ENCODE measurements at regions not wholly inside any gene's neighbourhood (a gene's known extent, or its start where the extent isn't known, plus 50 kb on each side); places are given as distances from the start of the nearest gene placed in this dataset.
"Not testable (repeated sequence)": the region's sequence is repeated elsewhere in the genome, so short reads cannot be mapped to it uniquely, and the experiment has no call there.

DNA sequence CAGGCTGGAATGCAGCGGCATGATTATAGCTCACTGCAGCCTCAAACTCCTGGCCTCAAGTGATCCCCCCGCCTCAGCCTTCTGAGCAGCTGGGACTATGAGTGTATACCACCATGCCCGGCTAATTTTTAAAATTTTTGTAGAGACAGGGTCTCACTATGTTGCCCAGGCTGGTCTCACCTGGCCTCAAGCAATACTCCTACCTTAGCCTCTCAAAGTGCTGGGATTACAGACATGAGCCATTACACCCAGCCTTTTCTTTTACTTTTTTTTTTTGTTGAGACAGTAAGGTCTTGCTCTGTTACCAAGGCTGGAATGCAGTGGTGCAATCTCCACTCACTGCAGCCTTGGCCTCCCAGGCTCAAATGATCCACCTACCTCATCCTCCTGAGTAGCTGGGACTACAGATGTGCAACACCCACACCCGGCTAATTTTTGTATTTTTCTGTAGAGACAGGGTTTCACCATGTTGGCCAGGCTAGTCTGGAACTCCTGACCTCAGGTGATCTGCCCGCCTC is 155.5 kb downstream of the IGLL1 start:
- not testable (repeated sequence) for TF ChIP-seq POLR2A (IDR thresholded peaks at IDR 0.05; ENCODE audit: low read length); GATA1 (IDR thresholded peaks at IDR 0.05; ENCODE audit: low read depth, low read length)
